GM12874 (cell line): ENCODE measurements at regions not wholly inside any gene's neighbourhood (a gene's known extent, or its start where the extent isn't known, plus 50 kb on each side); places are given as distances from the start of the nearest gene placed in this dataset.

Source experiments
- TF ChIP-seq, protein P1 (sequence below): IDR thresholded peaks from 2 replicates; pipeline ENCODE4 v1.5.1; 2011; ENCODE audit warnings: low read depth, mild to moderate bottlenecking, control low read depth, low read length, moderate library complexity; ENCODE audit not compliant: insufficient read depth

DNA sequence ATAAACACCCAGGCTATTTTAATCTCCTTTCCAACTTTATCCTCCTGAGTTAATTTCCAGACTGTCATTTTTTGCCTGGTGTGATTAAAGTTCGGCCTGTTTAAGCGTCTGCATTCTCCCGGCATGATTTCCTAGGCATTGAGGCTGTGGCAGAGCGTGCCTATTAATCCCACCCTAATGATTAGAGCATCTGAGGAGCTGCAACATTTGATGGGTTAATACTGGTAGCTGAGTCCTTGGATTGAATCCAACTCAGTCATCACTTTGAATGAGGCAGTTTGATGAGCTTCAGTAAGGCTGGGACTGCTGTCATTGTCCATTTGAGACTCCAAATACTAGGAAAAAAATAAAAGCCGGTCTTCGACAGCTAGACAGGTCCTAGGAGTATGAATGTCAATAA, 882.5 kb downstream of the SLC4A3 start:
- TF ChIP-seq, protein P1, sequence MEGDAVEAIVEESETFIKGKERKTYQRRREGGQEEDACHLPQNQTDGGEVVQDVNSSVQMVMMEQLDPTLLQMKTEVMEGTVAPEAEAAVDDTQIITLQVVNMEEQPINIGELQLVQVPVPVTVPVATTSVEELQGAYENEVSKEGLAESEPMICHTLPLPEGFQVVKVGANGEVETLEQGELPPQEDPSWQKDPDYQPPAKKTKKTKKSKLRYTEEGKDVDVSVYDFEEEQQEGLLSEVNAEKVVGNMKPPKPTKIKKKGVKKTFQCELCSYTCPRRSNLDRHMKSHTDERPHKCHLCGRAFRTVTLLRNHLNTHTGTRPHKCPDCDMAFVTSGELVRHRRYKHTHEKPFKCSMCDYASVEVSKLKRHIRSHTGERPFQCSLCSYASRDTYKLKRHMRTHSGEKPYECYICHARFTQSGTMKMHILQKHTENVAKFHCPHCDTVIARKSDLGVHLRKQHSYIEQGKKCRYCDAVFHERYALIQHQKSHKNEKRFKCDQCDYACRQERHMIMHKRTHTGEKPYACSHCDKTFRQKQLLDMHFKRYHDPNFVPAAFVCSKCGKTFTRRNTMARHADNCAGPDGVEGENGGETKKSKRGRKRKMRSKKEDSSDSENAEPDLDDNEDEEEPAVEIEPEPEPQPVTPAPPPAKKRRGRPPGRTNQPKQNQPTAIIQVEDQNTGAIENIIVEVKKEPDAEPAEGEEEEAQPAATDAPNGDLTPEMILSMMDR = no peak

DNA sequence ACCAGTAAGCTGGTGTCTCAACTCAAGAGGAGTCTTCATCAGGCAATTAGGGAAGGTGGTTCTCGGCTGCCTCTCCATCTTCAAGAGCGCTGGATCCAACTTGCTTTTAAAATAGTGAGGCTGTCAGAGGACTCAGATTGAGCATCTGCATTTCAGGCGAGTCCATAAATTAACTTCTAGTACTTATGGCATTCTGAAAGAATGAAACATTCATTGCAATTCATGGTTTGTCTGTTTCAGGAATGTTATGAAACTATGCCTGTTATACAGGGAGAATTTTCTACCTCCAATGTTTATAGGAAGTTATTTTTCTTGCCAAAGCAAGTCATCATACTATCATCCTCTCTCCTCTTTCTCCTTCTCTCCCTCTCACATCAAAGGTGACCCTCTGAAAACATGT, 883.2 kb downstream of the SLC4A3 start:
- TF ChIP-seq, protein P1 = no peak

DNA sequence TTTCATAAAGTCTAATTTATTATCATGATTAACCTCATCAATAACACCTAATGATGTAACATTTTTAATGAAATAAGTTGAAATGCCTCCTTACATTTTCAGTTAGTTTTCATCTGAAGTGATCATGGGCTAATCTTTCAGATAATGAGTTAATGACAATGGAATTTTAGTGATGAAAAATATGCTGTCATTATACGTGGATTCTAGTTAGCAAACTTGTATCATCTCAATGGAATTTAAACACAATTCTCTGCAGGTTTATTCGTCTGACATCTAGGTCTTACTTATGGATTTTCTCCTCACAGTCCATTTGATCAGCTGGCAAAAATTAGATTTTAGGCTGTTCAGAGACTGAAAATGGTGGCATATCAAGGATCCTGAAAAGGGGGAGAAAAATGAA, 885.0 kb downstream of the SLC4A3 start:
- TF ChIP-seq, protein P1 = no peak

DNA sequence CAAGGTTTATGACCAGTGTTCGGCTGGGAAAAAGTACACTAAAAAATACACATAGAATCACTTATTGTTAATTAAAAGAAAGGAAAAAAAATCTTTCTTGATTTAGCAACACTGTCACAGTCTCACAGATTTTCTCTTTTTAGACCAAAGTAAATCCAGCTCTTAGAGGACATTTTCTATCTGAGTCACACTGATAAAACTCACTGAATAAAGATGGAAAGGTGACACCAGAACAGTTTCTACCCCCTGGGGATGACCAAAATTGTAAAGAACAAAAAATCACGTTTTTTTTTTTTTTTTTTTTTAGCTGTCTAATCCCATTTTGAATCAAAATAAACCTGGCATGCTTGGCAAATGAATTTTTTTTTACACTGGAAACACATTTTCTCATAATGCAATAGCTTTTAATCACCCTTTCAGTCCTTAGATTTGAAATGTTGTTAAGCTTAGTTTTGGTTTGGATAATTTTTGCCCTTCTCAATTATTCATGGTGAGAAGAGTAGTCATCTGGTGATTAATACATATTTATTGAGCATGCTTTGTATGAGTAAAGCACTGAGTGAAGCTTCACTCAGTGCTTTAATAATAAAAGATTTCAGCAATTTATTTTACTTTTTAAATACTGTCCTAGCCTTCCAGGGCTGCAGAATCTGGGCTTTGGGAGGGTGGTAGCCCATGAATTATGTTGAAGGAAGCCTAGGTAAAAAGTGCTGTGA, 886.3 kb downstream of the SLC4A3 start:
- TF ChIP-seq, protein P1 = no peak

DNA sequence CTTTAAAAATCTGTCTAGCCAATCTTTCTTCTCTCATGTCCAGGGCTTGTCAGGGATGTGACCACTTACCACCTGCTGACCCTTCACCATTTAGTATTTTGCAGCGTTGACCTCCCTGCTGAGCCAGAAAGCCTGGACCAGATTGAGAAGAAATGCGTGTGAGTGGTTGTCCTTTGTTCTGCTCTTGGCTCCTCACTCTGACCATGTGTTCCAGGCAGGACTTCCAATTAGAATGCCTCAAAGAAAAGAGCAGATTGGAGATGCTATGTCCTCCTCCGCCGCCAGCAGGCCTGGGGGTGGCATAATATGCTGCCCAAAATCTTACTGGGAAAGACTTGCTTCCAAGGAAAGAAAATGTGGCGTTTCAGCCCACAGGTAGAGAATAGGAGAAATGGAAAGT, 894.1 kb downstream of the SLC4A3 start:
- TF ChIP-seq, protein P1 = no peak

DNA sequence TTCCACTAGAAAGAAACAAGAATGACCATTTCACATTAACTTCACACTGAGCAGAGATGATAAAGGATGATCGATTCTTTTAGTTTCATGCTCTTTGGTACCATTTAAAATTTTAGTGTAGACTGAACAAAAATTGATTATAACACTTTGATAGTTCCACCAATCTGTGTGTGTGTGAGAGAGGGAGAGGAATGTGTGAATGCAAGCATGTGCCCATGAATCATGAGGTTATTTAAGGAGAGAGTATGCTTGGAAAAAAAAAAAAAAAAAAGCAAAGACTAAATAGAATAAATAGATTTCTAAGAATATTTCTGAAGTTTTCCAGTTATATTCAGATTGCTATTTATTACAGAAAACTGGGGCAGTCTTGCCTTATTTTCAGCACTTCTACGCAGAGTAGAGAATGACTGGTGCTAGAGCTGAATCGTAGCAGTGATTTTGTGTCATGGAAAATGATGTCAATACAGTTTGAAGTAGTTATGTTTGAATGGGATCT, 900.8 kb downstream of the SLC4A3 start:
- TF ChIP-seq, protein P1 = no peak

DNA sequence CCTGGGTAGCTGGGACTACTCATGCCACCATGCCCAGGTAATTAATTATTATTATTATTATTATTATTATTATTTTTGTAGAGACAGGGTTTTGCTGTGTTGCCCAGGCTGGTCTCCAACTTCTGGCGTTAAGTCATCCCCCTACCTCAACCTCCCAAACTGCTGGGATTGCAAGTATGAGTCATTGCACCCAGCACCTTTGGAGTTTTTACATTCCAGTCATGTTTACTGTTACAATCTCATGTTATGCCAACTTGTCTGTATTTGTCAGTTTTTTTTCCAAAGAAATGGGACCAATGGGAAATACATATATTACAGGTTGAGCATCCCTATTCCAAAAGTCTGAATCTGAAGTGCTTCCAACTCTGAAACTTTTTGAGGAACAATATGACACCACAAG, 903.8 kb downstream of the SLC4A3 start:
- TF ChIP-seq, protein P1 = no peak
